ENCODE measurements at regions not wholly inside any gene's neighbourhood (a gene's known extent, or its start where the extent isn't known, plus 50 kb on each side); places are given as distances from the start of the nearest gene placed in this dataset.

- TF ChIP-seq CTCF (IDR thresholded peaks at IDR 0.05): no peak
- H3K9me3 Mint-ChIP-seq: peaks cover 16% of the 10 kb centered on the region
- POLR2A ChIA-PET: no interaction called here
- CTCF ChIA-PET: no interaction called here
- H3K36me3 ChIP-seq (ENCODE audit: insufficient read depth, low read length): no peaks in the 10 kb centered on the region
- DNase-seq (no peak), ATAC-seq (ENCODE audit: poor library complexity) (no peak)
- H3K27ac ChIP-seq (ENCODE audit: low read depth in 1 of 2, low read length in 2 of 2): no peak overlapping the region
- H3K4me1 Mint-ChIP-seq (ENCODE audit: low read depth): no peaks in the 10 kb centered on the region
- no peaks in the 10 kb centered on the region for H3K9me3 ChIP-seq (ENCODE audit: control insufficient read depth in 1 of 2, insufficient read depth in 1 of 2, low read length in 2 of 2)
- H3K36me3 Mint-ChIP-seq (ENCODE audit: low read depth): no peaks in the 10 kb centered on the region
- no peak overlapping the region for H3K27ac Mint-ChIP-seq
- no peak overlapping the region for H3K4me3 ChIP-seq (ENCODE audit: low read length)
- intact Hi-C loops (cut with DNase I, micrococcal nuclease): no loop called here
- H3K27me3 ChIP-seq (ENCODE audit: control insufficient read depth in 1 of 2, insufficient read depth in 2 of 2, low read length in 2 of 2): no peaks in the 10 kb centered on the region
- no peak overlapping the region for H3K4me3 Mint-ChIP-seq
- no peaks in the 10 kb centered on the region for H3K27me3 Mint-ChIP-seq
- no peaks in the 10 kb centered on the region for H3K4me1 ChIP-seq (ENCODE audit: insufficient read depth, low read length)
These were observed 1691.8 kb upstream of the LRRTM1 start for GRCh38 chr2:81996332-81996731.

GRCh38 chr2:81991282-81991681 lies 1686.7 kb upstream of the LRRTM1 start:
- Mint-ChIP-seq H3K4me1 (ENCODE audit: low read depth) (no peaks in the 10 kb centered on the region), H3K9me3 (peaks cover 9% of the 10 kb centered on the region)
- CTCF ChIA-PET: no interaction called here

GRCh38 chr2:81987370-81987769 lies 1682.8 kb upstream of the LRRTM1 start:
- Histone ChIP-seq H3K36me3 (ENCODE audit: insufficient read depth, low read length) (no peaks in the 10 kb centered on the region), H3K4me1 (ENCODE audit: insufficient read depth, low read length) (no peaks in the 10 kb centered on the region), H3K27me3 (ENCODE audit: control insufficient read depth in 1 of 2, insufficient read depth in 2 of 2, low read length in 2 of 2) (no peaks in the 10 kb centered on the region), H3K4me3 (ENCODE audit: low read length) (no peak overlapping the region), H3K27ac (ENCODE audit: low read depth in 1 of 2, low read length in 2 of 2) (no peak overlapping the region), H3K9me3 (ENCODE audit: control insufficient read depth in 1 of 2, insufficient read depth in 1 of 2, low read length in 2 of 2) (peaks cover 0 to 13% of the 10 kb centered on the region in 2 experiments)
- no peaks in the 10 kb centered on the region for H3K27me3 Mint-ChIP-seq
- TF ChIP-seq CTCF (IDR thresholded peaks at IDR 0.05): no peak
- H3K9me3 Mint-ChIP-seq: peaks cover 4% of the 10 kb centered on the region
- ATAC-seq (ENCODE audit: poor library complexity) (no peak), DNase-seq (no peak)
- intact Hi-C loops (cut with DNase I, micrococcal nuclease): no loop called here
- H3K36me3 Mint-ChIP-seq (ENCODE audit: low read depth): no peaks in the 10 kb centered on the region
- POLR2A ChIA-PET: no interaction called here
- H3K4me3 Mint-ChIP-seq: no peak overlapping the region
- CTCF ChIA-PET: no interaction called here
- no peaks in the 10 kb centered on the region for H3K4me1 Mint-ChIP-seq (ENCODE audit: low read depth)
- no peak overlapping the region for H3K27ac Mint-ChIP-seq

More at GRCh38 chr2:81991282-81991681, 1686.7 kb upstream of the LRRTM1 start:
- Histone ChIP-seq H3K4me3 (ENCODE audit: low read length) (no peak overlapping the region), H3K4me1 (ENCODE audit: insufficient read depth, low read length) (no peaks in the 10 kb centered on the region), H3K9me3 (ENCODE audit: control insufficient read depth in 1 of 2, insufficient read depth in 1 of 2, low read length in 2 of 2) (no peaks in the 10 kb centered on the region), H3K27me3 (ENCODE audit: control insufficient read depth in 1 of 2, insufficient read depth in 2 of 2, low read length in 2 of 2) (no peaks in the 10 kb centered on the region), H3K27ac (ENCODE audit: low read depth in 1 of 2, low read length in 2 of 2) (no peak overlapping the region), H3K36me3 (ENCODE audit: insufficient read depth, low read length) (no peaks in the 10 kb centered on the region)
- intact Hi-C loops (cut with DNase I, micrococcal nuclease): no loop called here
- POLR2A ChIA-PET: no interaction called here
- no peak for DNase-seq
- ATAC-seq (ENCODE audit: poor library complexity): no peak
- no peaks in the 10 kb centered on the region for H3K27me3 Mint-ChIP-seq
- H3K4me3 Mint-ChIP-seq: no peak overlapping the region
- TF ChIP-seq CTCF (IDR thresholded peaks at IDR 0.05): no peak
- no peaks in the 10 kb centered on the region for H3K36me3 Mint-ChIP-seq (ENCODE audit: low read depth)
- H3K27ac Mint-ChIP-seq: no peak overlapping the region
